Stomach (tissue), 8 donors: ENCODE measurements at regions not wholly inside any gene's neighbourhood (a gene's known extent, or its start where the extent isn't known, plus 50 kb on each side); places are given as distances from the start of the nearest gene placed in this dataset.
A peak's percentile ranks its signal among the peaks of the same experiment; 100 is the strongest.
"Not testable (repeated sequence)": the region's sequence is repeated elsewhere in the genome, so short reads cannot be mapped to it uniquely, and the experiment has no call there.

Experiments used
- DNase-seq, 2 donors: peaks; one replicate each; pipeline versions ENCODE4 v3.0.0 to v3.0.0-alpha.2; 2013 to 2019
- H3K27ac ChIP-seq, 5 donors: fragments of 200-600 bp in 4 of 5; sonication (generic) in 4 of 5; one replicate each; pipeline ENCODE4 v1.5.1; 2013 to 2019; ENCODE audit warnings: mild to moderate bottlenecking in 1 of 5, moderate library complexity in 1 of 5
- H3K27me3 ChIP-seq, 3 donors: fragments of 200-600 bp; sonication (generic); one replicate each; pipeline ENCODE4 v1.5.1; 2017 to 2019; ENCODE audit warnings: mixed run types in 1 of 3
- H3K36me3 ChIP-seq, 4 donors: fragments of 200-600 bp; sonication (generic); 1 replicate in 3 of 4; 2 replicates in 1 of 4; pipeline ENCODE4 v1.5.1; 2016 to 2019
- H3K4me1 ChIP-seq, 4 donors: fragments of 200-600 bp; sonication (generic); one replicate each; pipeline ENCODE4 v1.5.1; 2016 to 2019
- H3K4me3 ChIP-seq, 4 donors: fragments of 200-600 bp; sonication (generic) in 3 of 4; one replicate each; pipeline ENCODE4 v1.5.1; 2016 to 2019; ENCODE audit warnings: mild to moderate bottlenecking in 1 of 4
- H3K9me3 ChIP-seq, 4 donors: fragments of 200-600 bp; sonication (generic); one replicate each; pipeline ENCODE4 v1.5.1; 2016 to 2019
- EP300 ChIP-seq: sonication (generic); formaldehyde crosslinking; IDR thresholded peaks from one replicate; pipeline ENCODE4 v1.6.1; 2017; ENCODE audit warnings: antibody characterized with exemption
- POLR2A ChIP-seq, 4 donors: fragments of 450-650 bp; IDR thresholded peaks; one replicate each; pipeline ENCODE4 v1.6.1; 2016; ENCODE audit warnings: antibody characterized with exemption in 4 of 4, control low read depth in 2 of 4, mild to moderate bottlenecking in 1 of 4, moderate library complexity in 1 of 4
- POLR2AphosphoS5 ChIP-seq, 3 donors: sonication (generic); formaldehyde crosslinking; IDR thresholded peaks; one replicate each; pipeline ENCODE4 v1.6.1; 2016; ENCODE audit warnings: antibody characterized with exemption in 3 of 3
- WGBS, 5 donors: extraction: QIAGEN DNeasy Blood & Tissue Kit in 3 of 5; methylation state at CpG; one replicate each; pipeline versions ENCODE4 v1.1.5 to v1.1.7; 2013 to 2018; 5-methylcytosine and 5-hydroxymethylcytosine counted together
- intact Hi-C: fragments of 100-400 bp; cut with DNase I; formaldehyde crosslinking; loops from one replicate; pipeline ENCODE4 v1.15.1; 2023; ENCODE audit warnings: low total_unique reads
- TF ChIP-seq, protein P1 (sequence below), 7 experiments: fragments of 450-650 bp in 4 of 7; fragments of 200-600 bp in 3 of 7; sonication (generic) in 3 of 7; IDR thresholded peaks; one replicate each; pipeline ENCODE4 v1.5.1; 2016 to 2019; ENCODE audit warnings: antibody characterized with exemption in 7 of 7, control low read depth in 2 of 7, mild to moderate bottlenecking in 1 of 7
- donor health status: healthy with polysubstance abuse.
- donor health status: Bipolar disorder and iron deficiency.
- donor health status: healthy.

DNA sequence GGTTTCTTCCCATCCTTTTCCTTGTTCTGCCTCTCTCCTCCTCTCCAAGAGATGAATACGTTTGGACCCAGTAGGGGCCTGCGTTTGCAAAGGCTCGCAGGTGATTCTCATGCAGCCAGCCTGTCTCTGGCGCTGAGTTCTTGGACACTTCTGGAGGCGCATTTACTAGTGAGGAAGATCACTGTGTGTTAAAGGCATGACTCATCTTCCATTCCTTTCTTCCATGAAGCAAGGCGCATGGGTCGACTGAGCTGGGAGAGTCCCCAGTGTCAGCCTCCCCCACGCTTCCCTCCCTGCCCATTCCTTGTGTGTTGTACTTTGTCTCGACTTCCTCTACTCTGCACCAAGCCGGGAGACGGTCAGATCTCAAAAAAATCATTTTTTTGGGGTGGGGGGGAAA, 159.9 kb upstream of the EEF2KMT start:
- H3K9me3 ChIP-seq: no peaks in the 10 kb centered on the region
- H3K4me1 ChIP-seq: no peaks in the 10 kb centered on the region
- H3K27ac ChIP-seq: no peak overlapping the region
- TF ChIP-seq, protein P1, sequence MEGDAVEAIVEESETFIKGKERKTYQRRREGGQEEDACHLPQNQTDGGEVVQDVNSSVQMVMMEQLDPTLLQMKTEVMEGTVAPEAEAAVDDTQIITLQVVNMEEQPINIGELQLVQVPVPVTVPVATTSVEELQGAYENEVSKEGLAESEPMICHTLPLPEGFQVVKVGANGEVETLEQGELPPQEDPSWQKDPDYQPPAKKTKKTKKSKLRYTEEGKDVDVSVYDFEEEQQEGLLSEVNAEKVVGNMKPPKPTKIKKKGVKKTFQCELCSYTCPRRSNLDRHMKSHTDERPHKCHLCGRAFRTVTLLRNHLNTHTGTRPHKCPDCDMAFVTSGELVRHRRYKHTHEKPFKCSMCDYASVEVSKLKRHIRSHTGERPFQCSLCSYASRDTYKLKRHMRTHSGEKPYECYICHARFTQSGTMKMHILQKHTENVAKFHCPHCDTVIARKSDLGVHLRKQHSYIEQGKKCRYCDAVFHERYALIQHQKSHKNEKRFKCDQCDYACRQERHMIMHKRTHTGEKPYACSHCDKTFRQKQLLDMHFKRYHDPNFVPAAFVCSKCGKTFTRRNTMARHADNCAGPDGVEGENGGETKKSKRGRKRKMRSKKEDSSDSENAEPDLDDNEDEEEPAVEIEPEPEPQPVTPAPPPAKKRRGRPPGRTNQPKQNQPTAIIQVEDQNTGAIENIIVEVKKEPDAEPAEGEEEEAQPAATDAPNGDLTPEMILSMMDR (IDR thresholded peaks at IDR 0.05): no peak
- no peak for TF ChIP-seq EP300
- no peak for TF ChIP-seq POLR2A (IDR thresholded peaks at IDR 0.05)
- TF ChIP-seq POLR2AphosphoS5 (IDR thresholded peaks at IDR 0.05): no peak
- no peak for DNase-seq
- WGBS, 5 donors: 59 to 75% (median 68%) methylated on average over 10 to 11 of the region's 11 CpGs
- intact Hi-C loops: no loop called here
- no peaks in the 10 kb centered on the region for H3K27me3 ChIP-seq
- H3K36me3 ChIP-seq: no peaks in the 10 kb centered on the region
- H3K4me3 ChIP-seq: no peak overlapping the region

DNA sequence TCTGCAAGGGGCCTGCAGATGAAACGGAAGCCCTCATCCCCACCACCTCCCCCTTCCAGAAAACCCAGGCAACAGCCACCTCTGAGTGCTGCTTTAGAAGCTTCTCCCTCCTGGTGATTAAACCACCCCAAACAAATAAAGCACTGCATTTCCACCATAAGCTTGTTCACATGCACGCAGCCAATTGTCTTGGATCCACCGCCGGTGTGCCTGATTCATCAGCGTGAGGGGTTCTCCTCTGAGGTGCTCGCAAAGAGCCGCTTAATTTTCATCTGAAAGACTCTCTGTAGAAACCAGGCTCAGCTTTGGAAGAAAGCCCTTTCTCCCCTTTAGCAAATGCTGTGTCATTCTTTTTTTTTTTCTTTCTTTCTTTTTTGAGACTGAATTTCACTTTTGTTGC, 155.2 kb upstream of the EEF2KMT start:
- no peaks in the 10 kb centered on the region for H3K36me3 ChIP-seq
- H3K9me3 ChIP-seq: no peaks in the 10 kb centered on the region
- H3K27me3 ChIP-seq: peaks cover 0 to 15% (median 0%) of the 10 kb centered on the region in 3 donors
- TF ChIP-seq POLR2A (IDR thresholded peaks at IDR 0.05) (no peak), POLR2AphosphoS5 (IDR thresholded peaks at IDR 0.05) (no peak)
- TF ChIP-seq, protein P1 (IDR thresholded peaks at IDR 0.05): no peak
- H3K4me1 ChIP-seq: no peaks in the 10 kb centered on the region
- intact Hi-C loops: no loop called here
- 37 to 52% (median 48%) methylated on average over 7 of the region's 7 CpGs for WGBS, 5 donors
- no peak overlapping the region for H3K4me3 ChIP-seq
- no peak overlapping the region for H3K27ac ChIP-seq
- DNase-seq: no peak

DNA sequence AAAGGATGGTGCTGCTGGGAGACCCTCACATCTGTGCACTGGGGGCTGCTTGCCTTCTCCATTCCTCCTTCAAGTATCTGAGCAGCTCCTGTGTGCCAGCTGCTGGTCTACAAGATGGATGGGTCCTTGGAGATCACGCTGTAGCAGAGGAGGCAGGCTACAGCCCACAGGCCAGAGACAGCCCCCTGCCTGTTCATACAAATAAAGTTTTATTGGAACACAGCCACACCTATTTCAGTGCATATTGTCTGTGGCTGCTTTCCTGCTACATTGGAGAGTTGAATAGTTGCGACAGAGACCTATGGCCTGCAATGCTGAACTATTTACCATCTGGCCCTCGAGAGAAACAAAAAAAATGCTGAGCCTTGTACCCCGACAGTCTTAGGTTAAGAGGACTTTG, 149.8 kb upstream of the EEF2KMT start:
- peaks cover 0 to 20% (median 0%) of the 10 kb centered on the region in 3 donors for H3K27me3 ChIP-seq
- DNase-seq, H3K4me1 ChIP-seq, intact Hi-C loops, H3K4me3 ChIP-seq, H3K9me3 ChIP-seq, H3K27ac ChIP-seq, H3K36me3 ChIP-seq: not testable (repeated sequence)
- 49 to 71% (median 66%) methylated on average over 3 to 4 of the region's 4 CpGs for WGBS, 5 donors

DNA sequence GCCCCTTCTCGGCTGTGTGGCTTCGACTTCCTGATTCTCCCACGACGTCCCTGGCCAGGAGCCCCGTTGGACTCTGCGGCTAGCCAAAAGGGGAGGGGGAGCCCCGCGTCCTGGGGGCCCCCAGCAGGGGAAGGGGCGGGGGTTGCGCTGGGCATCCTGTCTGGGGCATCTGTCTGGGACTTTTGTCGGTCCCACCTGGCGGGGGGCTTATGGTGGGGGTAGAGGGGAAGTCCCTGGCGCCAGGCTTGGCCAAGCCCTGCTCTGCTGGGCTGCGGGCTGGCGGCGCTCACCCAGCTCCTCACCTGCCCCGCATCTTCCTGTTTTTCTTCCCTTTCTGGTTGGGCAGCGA, 142.7 kb upstream of the EEF2KMT start:
- intact Hi-C loops, DNase-seq, H3K4me1 ChIP-seq, H3K27ac ChIP-seq, H3K36me3 ChIP-seq, H3K9me3 ChIP-seq: not testable (repeated sequence)
- Histone ChIP-seq H3K27me3 (peaks cover 0 to 46% (median 14%) of the 10 kb centered on the region in 3 donors), H3K4me3 (peak overlapping the region; percentile 29 to 49 (median 35))
- 2 to 5% (median 2%) methylated on average over 9 to 13 of the region's 18 CpGs; no CpG with 5 or more reads in 2 of the 5 donors for WGBS, 5 donors

DNA sequence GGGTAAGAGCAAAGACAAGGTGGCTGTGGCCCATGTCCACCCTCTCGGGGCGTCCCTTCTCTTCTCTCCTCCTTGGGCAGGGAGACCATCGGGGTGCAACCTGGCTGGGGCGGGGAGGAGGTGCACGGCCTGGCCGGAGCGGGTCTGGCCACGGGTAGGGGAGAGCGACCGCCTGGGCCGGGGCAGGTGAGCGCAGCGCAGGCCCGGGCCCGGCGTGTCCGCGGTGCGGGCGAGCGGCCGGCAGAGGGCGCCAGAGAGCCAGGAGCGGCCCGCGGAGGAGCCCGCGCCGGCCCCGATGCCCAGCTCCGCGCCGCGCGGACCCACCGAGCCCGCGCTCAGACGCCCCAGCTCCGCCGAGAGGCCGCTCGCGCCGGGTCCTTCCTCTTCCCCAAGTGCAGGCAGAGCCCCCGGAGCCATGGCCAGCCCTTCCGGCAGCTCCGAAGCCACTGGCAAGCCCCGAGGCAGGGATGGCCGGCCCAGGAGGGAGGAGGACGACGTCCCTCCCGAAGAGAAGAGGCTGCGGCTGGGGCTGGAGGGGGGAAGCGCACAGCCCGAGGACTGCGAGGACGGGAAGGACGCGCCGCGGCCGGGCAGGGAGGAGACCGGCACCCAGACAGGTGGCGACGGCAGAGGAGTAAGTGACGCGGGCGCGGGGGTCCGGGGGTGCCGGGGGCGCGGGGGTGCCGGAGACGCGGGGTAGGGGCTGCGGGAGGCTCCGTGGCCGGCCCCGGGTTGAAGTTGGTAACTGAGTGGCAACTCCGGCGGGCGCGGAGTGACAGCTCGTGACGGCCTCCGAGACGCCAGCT, 142.1 kb upstream of the EEF2KMT start:
- intact Hi-C loops, H3K27ac ChIP-seq, H3K36me3 ChIP-seq, H3K9me3 ChIP-seq, H3K4me1 ChIP-seq: not testable (repeated sequence)
- peak; percentile 59 to 70 for DNase-seq
- peak overlapping the region; percentile 29 to 49 (median 35) for H3K4me3 ChIP-seq
- peaks cover 0 to 46% (median 14%) of the 10 kb centered on the region in 3 donors for H3K27me3 ChIP-seq
- 0 to 2% (median 1%) methylated on average over 29 to 67 of the region's 89 CpGs; no CpG with 5 or more reads in 1 of the 5 donors for WGBS, 5 donors
- TF ChIP-seq, protein P1 (IDR thresholded peaks at IDR 0.05): peak in 3 of 7 experiments; percentile 34 to 53 (median 50)
